Stimulated activated memory B cell treated with anti-CD40 and anti-IgM and Interleukin-4, amounts not matched to agents 10 μg/mL and 1 μg/mL and 100 μg/mL, for 72 hours (primary cell): ENCODE measurements at regions not wholly inside any gene's neighbourhood (a gene's known extent, or its start where the extent isn't known, plus 50 kb on each side); places are given as distances from the start of the nearest gene placed in this dataset.

Experiments used
- ATAC-seq: fragments of 150-1000 bp; cut with Tn5 transposase; 2 replicates; pipeline ENCODE4 v1.10.0; 2021
- H3K27ac Mint-ChIP-seq: one replicate; pipeline ENCODE4 v1.8.0; 2022; ENCODE audit warnings: mild to moderate bottlenecking, mixed read lengths
- H3K27me3 Mint-ChIP-seq: one replicate; pipeline ENCODE4 v1.8.0; 2022; ENCODE audit warnings: mixed read lengths
- H3K36me3 Mint-ChIP-seq: one replicate; pipeline ENCODE4 v1.8.0; 2022; ENCODE audit warnings: mixed read lengths
- H3K4me1 Mint-ChIP-seq: one replicate; pipeline ENCODE4 v1.8.0; 2022; ENCODE audit warnings: mixed read lengths
- H3K4me3 Mint-ChIP-seq: one replicate; pipeline ENCODE4 v1.8.0; 2022; ENCODE audit warnings: mild to moderate bottlenecking, moderate library complexity, mixed read lengths
- H3K9me3 Mint-ChIP-seq: one replicate; pipeline ENCODE4 v1.8.0; 2022; ENCODE audit warnings: mixed read lengths

DNA sequence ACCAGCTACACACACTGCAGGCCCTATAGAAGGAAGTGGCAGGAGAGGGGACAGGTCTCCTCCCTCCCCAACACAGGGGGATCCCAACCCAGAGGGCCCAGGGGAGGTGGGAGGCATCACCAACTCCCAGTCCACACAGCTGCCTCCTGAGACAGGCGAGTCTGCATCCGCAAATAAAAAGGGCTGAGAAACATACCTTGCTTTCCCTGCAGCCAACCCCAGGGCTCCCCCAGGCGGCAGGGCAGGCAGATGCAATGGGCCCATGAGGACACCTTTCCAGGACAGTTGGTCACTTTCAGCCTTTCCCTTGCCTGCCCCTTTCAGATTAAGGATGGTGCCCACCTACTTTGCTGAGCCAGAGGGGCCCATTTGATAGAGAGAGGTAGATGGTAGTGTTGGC, 180.0 kb downstream of the BRD1 start:
- H3K36me3 Mint-ChIP-seq, result peaks cover 38% of the 10 kb centered on the region
- peaks cover 7% of the 10 kb centered on the region for H3K9me3 Mint-ChIP-seq
- no peak overlapping the region for H3K27ac Mint-ChIP-seq
- peaks cover 27% of the 10 kb centered on the region for H3K4me1 Mint-ChIP-seq
- ATAC-seq, result no peak
- H3K4me3 Mint-ChIP-seq, result no peak overlapping the region
- H3K27me3 Mint-ChIP-seq, result no peaks in the 10 kb centered on the region

DNA sequence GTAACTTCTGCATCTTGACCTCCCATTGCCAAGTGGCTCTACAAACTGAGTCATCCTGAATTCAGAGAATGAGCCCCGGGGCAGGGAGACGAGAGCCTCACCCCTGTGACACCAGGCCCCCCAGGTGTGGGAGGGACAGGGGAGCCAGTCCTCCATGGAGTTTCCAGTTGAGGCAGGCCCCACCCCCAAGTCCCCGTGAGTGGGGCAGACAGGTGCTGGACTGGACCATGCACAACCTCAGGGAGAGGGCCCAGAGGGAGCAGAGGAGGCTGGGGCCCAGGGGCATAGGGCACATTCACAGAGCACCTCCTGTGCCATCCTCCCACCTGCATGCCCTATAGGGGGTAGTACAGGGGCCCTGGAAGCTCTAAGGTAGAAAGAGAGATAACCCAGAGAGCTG, 180.8 kb downstream of the BRD1 start:
- H3K27me3 Mint-ChIP-seq, result no peaks in the 10 kb centered on the region
- H3K4me3 Mint-ChIP-seq, result no peak overlapping the region
- H3K36me3 Mint-ChIP-seq, result peaks cover 31% of the 10 kb centered on the region
- H3K27ac Mint-ChIP-seq, result no peak overlapping the region
- ATAC-seq, result peak; percentile 24
- peaks cover 27% of the 10 kb centered on the region for H3K4me1 Mint-ChIP-seq
- peaks cover 7% of the 10 kb centered on the region for H3K9me3 Mint-ChIP-seq

DNA sequence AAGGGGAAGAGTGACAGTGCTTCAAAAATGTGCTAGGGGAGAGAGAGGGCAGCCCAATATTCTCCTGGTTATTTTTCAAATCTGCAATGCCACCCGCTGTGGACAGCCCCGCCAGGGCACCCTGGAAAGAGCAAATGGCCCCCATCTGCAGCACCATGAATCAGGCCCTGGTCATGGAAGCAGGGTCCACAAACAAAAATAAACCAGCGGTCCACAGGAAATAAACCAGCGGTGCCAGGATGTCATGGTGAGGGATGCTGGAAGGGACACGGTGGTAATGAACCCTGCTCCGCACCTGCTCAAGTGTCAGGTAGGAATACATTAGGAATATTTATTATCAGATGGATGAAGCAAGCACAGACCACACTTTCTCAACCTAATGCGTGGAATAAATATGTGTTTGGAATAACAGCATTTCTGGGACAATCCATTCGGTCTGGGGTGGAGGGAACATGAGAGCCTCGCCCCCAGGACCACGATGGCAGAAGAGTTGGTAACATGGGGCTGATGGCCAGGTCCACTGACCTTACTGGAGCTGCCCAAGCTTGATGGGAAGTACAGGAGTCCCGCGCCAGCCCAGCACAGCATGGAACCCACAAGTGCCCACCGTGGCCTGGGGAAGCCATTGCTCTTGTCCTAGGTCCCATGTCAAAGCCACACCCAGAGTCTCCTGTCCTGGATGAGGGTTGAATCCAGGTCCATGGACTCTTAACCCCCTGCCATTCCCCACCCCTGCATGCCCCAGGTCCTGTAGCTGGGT, 181.7 kb downstream of the BRD1 start:
- Mint-ChIP-seq H3K27ac (no peak overlapping the region), H3K36me3 (peaks cover 27% of the 10 kb centered on the region), H3K4me1 (peaks cover 27% of the 10 kb centered on the region), H3K27me3 (no peaks in the 10 kb centered on the region), H3K4me3 (no peak overlapping the region), H3K9me3 (peaks cover 7% of the 10 kb centered on the region)
- ATAC-seq, result no peak

DNA sequence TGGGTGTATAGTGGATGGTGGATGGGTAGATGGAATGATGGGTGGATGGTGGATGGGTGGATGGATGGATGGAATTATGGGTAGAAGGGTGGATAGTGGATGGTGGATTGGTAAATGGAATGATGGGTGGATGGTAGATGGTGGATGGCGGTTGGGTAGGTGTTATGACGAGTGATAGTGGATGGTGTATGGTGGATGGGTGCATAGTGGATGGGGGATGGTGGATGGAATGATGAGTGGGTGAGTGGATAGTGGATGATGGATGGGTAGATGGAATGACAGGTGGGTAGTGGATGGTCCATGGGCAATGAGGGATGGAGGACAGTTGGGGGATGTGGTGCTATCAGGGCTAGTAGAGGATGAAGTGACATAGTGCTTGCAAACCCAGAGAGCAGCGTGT, 182.4 kb downstream of the BRD1 start:
- ATAC-seq, result no peak
- peaks cover 20% of the 10 kb centered on the region for H3K36me3 Mint-ChIP-seq
- no peak overlapping the region for H3K4me3 Mint-ChIP-seq
- no peak overlapping the region for H3K27ac Mint-ChIP-seq
- H3K9me3 Mint-ChIP-seq, result peaks cover 7% of the 10 kb centered on the region
- peaks cover 20% of the 10 kb centered on the region for H3K4me1 Mint-ChIP-seq
- no peaks in the 10 kb centered on the region for H3K27me3 Mint-ChIP-seq

DNA sequence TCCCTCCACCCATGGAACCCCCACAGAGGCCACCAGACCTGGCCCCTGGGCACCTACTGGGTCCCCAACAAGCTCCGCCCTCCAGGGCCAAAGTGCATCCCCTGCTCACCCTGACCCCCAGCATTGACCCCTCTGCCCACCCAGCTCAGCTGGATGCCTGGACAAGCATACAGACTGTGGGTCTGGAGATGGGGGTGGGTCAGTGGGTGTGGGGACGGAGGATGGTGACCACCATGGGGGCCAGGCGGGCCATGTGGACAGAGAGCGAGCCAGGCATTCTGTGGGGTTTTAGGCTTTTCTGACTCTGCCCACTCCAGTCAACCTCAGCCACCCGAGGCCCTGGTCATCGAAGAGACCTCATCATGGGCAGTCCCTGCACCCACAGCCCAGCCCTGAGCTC, 183.7 kb downstream of the BRD1 start:
- Mint-ChIP-seq H3K4me3 (no peak overlapping the region), H3K4me1 (peaks cover 23% of the 10 kb centered on the region), H3K9me3 (peaks cover 7% of the 10 kb centered on the region), H3K27ac (no peak overlapping the region), H3K36me3 (peaks cover 21% of the 10 kb centered on the region), H3K27me3 (no peaks in the 10 kb centered on the region)
- ATAC-seq, result no peak

DNA sequence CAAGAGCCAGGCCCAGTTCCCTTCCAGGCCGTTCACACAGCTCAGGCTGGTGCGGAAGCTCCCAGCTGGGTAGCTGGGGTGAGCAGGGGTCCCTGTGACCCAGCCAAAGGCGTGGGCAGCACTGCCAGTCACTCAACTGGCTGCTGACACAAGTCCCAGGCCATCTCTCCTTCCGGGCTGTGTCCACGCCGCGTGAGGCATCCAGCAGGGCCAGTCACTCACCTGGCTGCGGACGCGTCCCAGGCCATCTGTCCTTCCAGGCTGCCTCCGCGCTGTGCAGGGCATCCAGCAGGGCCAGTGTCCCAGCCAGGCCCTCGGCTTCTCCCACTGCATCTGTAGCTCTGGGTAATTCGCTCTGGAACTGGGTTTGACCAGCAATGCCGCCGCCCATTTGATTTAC, 184.2 kb downstream of the BRD1 start:
- Mint-ChIP-seq H3K27me3 (no peaks in the 10 kb centered on the region), H3K27ac (no peak overlapping the region)
- no peak for ATAC-seq

DNA sequence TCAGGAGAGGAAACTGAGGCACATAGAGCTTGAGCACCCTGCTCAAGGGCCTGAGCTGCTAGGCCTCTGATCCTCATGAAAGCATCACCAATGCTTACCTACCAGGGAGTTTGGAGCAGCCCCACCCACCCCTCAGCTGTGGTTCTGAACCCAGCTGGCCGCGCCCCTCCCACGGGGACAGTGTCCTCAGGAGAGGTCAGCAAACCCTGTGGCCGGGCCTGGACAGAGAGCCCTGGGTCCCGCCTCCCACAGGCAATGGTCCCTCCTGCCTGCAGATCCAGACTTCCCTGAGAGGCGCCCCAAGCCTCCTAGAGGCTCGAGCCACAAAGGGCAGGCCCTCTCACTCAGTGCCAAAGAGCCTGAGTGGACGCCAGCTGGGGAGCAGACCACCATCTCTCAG, 184.9 kb downstream of the BRD1 start:
- peaks cover 7% of the 10 kb centered on the region for H3K9me3 Mint-ChIP-seq
- no peak overlapping the region for H3K4me3 Mint-ChIP-seq
- H3K27me3 Mint-ChIP-seq, result no peaks in the 10 kb centered on the region
- ATAC-seq, result no peak
- H3K4me1 Mint-ChIP-seq, result peaks cover 23% of the 10 kb centered on the region
- H3K27ac Mint-ChIP-seq, result no peak overlapping the region
- peaks cover 21% of the 10 kb centered on the region for H3K36me3 Mint-ChIP-seq

More for the DNA sequence above, 184.2 kb downstream of the BRD1 start:
- Mint-ChIP-seq H3K4me1 (peaks cover 23% of the 10 kb centered on the region), H3K4me3 (no peak overlapping the region), H3K36me3 (peaks cover 21% of the 10 kb centered on the region), H3K9me3 (peaks cover 7% of the 10 kb centered on the region)

DNA sequence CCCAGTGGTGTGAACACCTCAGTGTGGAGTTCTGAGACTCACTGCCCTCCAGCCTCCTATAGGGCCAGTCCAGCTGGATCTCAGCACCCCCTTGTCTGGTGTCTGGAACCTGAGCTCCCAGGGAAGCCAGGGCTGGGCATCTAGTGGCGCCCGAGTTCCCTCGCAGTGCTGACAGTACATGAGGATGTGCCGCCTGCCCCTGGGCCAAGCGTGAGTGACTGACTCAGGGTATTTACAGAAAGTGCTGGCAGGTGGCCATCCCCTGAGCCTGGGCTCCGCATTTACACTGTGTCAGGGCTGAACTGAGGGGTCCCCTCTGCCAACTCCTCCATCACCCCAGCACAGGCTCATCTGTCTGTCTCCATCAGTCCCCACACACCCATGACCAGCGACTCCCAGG, 185.3 kb downstream of the BRD1 start:
- H3K9me3 Mint-ChIP-seq, result peaks cover 7% of the 10 kb centered on the region
- no peak for ATAC-seq
- H3K4me1 Mint-ChIP-seq, result peaks cover 23% of the 10 kb centered on the region
- no peaks in the 10 kb centered on the region for H3K27me3 Mint-ChIP-seq
- H3K4me3 Mint-ChIP-seq, result no peak overlapping the region
- no peak overlapping the region for H3K27ac Mint-ChIP-seq
- H3K36me3 Mint-ChIP-seq, result peaks cover 21% of the 10 kb centered on the region

DNA sequence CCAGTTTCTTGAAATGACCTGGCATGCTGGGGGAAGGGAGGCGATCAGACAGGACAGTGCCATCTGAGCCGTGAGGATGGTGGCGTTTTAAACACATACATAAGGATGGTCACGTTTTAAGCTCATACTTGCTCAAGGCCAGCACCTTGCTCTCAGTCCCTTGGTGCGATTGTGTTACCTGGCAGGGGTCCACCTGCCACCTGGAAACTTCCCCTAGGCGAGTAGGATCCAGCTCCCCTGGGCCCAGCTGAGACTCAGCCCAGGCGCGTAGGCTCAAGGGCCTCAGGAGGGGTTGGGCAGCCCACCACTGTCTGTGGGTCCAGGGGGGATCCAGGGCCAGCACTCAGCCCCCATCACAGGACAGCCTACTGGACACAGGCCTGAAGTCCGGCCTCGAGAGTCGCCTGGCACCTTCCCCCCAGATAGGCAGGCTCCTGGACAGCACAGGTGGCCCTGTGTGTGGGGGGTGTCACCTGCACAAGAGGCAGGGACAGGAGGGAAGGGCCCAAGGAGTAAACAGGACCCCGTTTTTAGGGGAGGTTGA, 185.8 kb downstream of the BRD1 start:
- peaks cover 21% of the 10 kb centered on the region for H3K36me3 Mint-ChIP-seq
- no peak overlapping the region for H3K4me3 Mint-ChIP-seq
- peaks cover 18% of the 10 kb centered on the region for H3K4me1 Mint-ChIP-seq
- no peaks in the 10 kb centered on the region for H3K27me3 Mint-ChIP-seq
- peaks cover 7% of the 10 kb centered on the region for H3K9me3 Mint-ChIP-seq
- ATAC-seq, result no peak
- H3K27ac Mint-ChIP-seq, result no peak overlapping the region

DNA sequence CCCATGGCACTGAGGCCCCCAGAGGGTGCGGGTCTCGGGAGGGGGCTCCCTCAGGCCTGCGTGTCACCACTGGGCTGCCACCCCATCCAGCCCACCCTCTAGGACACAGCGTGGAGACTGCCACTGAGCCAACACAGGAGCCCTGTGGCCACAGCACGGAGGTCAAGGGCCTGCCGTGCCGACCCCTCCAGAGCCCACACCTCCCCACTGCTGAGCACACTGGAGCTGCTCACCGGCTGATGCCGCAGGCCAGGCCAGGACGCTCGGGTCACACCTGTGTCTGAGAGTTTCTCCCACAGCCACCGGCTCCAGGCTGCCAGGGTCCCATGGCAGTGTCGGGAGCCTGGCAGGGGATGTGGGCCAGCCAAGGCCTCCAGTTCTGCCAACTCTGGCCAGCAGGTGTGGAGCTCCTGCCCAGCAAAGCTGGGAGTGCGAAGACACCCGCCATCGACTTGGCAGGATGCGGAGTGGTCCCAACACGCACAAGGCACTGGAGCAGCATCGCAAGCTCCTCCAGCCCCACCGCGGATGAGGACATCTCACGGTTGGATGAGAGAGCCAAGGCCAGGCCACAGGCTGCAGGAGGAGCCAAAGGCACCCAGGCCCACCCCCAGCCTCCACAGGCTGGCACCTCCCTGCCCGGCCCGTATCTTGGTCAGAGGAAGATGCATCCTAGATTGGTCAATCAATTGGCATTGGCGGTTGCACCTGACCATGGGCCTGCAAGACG, 187.1 kb downstream of the BRD1 start:
- ATAC-seq, result no peak

DNA sequence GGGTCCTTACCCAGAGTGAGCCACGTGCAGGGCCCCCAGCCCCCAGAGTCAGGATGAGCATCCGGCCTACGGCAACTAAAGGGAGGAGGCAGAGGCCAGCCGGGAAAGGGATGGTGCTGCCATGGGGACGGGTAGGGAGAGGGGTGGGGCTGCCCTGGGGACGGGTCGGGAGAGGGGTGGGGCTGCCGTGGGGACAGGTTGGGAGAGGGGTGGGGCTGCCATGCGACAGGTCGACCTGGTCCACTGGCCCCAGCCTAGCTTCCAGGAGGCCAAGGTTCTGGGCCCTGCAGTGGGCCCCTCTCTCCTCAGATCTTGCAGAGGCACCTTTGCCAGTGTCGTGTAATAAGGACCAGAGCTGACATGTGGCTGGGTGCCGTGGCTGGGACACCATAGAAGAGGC, 187.7 kb downstream of the BRD1 start:
- no peak overlapping the region for H3K27ac Mint-ChIP-seq
- H3K4me1 Mint-ChIP-seq, result peaks cover 5% of the 10 kb centered on the region
- no peaks in the 10 kb centered on the region for H3K27me3 Mint-ChIP-seq
- ATAC-seq, result no peak
- H3K9me3 Mint-ChIP-seq, result peaks cover 3% of the 10 kb centered on the region
- H3K36me3 Mint-ChIP-seq, result peaks cover 14% of the 10 kb centered on the region
- H3K4me3 Mint-ChIP-seq, result no peak overlapping the region

More for the DNA sequence above, 187.1 kb downstream of the BRD1 start:
- H3K9me3 Mint-ChIP-seq, result peaks cover 7% of the 10 kb centered on the region
- H3K4me3 Mint-ChIP-seq, result no peak overlapping the region
- no peaks in the 10 kb centered on the region for H3K27me3 Mint-ChIP-seq
- H3K4me1 Mint-ChIP-seq, result peaks cover 11% of the 10 kb centered on the region
- no peak overlapping the region for H3K27ac Mint-ChIP-seq
- peaks cover 19% of the 10 kb centered on the region for H3K36me3 Mint-ChIP-seq

- Mint-ChIP-seq H3K36me3 (peaks cover 5% of the 10 kb centered on the region), H3K27me3 (no peaks in the 10 kb centered on the region), H3K4me1 (peaks cover 5% of the 10 kb centered on the region), H3K27ac (no peak overlapping the region), H3K4me3 (no peak overlapping the region), H3K9me3 (no peaks in the 10 kb centered on the region)
- ATAC-seq, result no peak
These were observed 188.9 kb downstream of the BRD1 start for GRCh38 chr22:49638788-49639187.

- ATAC-seq, result no peak
These were observed 189.7 kb downstream of the BRD1 start for GRCh38 chr22:49638001-49638400.

DNA sequence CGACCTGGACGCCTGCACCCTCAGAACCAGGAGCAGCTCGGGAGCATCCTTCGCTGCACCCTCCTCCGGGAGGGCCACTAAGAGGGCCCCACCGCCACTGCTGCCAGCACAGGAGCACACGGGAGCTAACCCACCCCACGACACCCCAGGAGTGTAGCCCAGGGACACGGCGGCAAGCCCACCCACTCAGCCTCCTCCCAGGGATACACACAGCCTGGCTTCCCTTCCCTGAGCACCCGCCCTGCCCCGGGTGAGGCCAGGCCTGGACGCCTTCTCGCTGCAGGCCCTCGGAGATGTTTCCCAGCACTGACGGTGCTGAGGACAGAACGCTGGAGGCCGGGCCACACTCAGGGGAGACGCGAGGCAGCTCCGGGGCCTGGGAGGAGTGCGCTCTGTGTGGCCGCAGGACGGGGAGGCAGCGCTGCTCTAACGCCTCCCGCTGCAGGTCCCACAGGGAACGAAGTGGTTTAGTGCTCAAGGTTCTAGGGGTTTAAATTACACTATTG, 190.4 kb downstream of the BRD1 start:
- Mint-ChIP-seq H3K36me3 (peaks cover 4% of the 10 kb centered on the region), H3K4me1 (peaks cover 5% of the 10 kb centered on the region), H3K27ac (no peak overlapping the region), H3K9me3 (no peaks in the 10 kb centered on the region), H3K4me3 (no peak overlapping the region), H3K27me3 (no peaks in the 10 kb centered on the region)
- ATAC-seq, result no peak

More at GRCh38 chr22:49638001-49638400, 189.7 kb downstream of the BRD1 start:
- H3K4me1 Mint-ChIP-seq, result peaks cover 5% of the 10 kb centered on the region
- H3K9me3 Mint-ChIP-seq, result no peaks in the 10 kb centered on the region
- H3K36me3 Mint-ChIP-seq, result peaks cover 4% of the 10 kb centered on the region
- no peak overlapping the region for H3K4me3 Mint-ChIP-seq
- H3K27ac Mint-ChIP-seq, result no peak overlapping the region
- no peaks in the 10 kb centered on the region for H3K27me3 Mint-ChIP-seq

DNA sequence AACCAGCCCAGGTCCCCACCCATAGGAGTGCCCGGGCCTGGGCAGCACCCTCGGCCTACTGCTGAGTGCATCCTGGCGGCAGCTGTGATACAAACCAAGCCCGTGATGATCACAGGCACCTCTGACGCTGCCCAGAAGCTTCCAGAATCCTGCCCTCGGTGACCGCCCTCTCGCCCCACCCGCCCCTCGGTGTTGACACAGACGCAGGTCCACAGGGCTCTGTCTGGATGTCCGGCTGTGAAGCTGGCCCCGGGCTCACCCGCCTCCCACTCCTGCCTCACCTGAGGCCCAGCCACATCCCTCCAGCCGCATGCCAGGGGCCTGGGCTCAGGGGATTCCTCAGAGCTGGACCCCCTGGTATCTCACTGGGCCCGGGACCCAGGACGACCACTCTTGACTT, 191.0 kb downstream of the BRD1 start:
- Mint-ChIP-seq H3K27me3 (no peaks in the 10 kb centered on the region), H3K36me3 (peaks cover 4% of the 10 kb centered on the region), H3K27ac (no peak overlapping the region), H3K4me3 (no peak overlapping the region), H3K9me3 (no peaks in the 10 kb centered on the region), H3K4me1 (peaks cover 5% of the 10 kb centered on the region)
- ATAC-seq, result no peak
